Right lobe of liver (tissue), 4 donors: ENCODE measurements at regions not wholly inside any gene's neighbourhood (a gene's known extent, or its start where the extent isn't known, plus 50 kb on each side); places are given as distances from the start of the nearest gene placed in this dataset.

Source experiments
- POLR2A ChIP-seq: fragments of 450-650 bp; IDR thresholded peaks from one replicate; pipeline ENCODE4 v1.6.1; 2017; ENCODE audit warnings: antibody characterized with exemption, mild to moderate bottlenecking
- TF ChIP-seq, protein P1 (sequence below), 4 donors: fragments of 200-600 bp in 3 of 4; fragments of 450-650 bp in 1 of 4; IDR thresholded peaks; one replicate each; pipeline versions ENCODE4 v1.5.1 to v1.8.0; 2016 to 2022; ENCODE audit warnings: antibody characterized with exemption in 4 of 4, mild to moderate bottlenecking in 2 of 4
- donor health status: DM: no; HTN: no; CAD: no.
- donor health status: DM: no; HTN: no; CAD: no.
- donor health status: DM: no; HTN: yes; CAD: no.

DNA sequence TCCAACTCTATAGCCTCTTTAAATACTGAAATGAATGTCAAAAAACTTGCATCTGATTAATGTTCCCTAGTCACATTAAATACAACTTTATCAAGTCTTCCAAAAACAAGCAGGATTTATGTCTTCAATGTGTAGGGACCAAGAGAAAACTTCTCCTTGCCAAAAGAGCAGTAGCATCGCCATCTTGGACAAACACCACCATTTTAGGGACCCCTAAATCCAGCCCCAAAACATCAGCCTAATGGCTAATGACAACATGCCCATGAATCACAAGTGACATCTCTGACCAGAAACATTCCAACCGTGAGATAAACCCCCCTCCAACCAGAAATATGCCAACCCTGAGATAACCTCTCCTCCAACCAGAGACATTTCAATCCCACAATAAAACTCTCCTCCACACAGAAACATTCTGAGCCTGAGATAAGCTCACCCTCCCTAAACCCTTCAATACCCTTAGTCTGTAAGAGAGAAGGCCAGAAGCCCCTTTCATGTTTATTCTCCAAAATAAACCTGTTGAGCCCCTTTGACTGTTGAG is 697.4 kb downstream of the TRAM1L1 start:
- TF ChIP-seq, protein P1, sequence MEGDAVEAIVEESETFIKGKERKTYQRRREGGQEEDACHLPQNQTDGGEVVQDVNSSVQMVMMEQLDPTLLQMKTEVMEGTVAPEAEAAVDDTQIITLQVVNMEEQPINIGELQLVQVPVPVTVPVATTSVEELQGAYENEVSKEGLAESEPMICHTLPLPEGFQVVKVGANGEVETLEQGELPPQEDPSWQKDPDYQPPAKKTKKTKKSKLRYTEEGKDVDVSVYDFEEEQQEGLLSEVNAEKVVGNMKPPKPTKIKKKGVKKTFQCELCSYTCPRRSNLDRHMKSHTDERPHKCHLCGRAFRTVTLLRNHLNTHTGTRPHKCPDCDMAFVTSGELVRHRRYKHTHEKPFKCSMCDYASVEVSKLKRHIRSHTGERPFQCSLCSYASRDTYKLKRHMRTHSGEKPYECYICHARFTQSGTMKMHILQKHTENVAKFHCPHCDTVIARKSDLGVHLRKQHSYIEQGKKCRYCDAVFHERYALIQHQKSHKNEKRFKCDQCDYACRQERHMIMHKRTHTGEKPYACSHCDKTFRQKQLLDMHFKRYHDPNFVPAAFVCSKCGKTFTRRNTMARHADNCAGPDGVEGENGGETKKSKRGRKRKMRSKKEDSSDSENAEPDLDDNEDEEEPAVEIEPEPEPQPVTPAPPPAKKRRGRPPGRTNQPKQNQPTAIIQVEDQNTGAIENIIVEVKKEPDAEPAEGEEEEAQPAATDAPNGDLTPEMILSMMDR (IDR thresholded peaks at IDR 0.05): no peak
- no peak for TF ChIP-seq POLR2A
